GM21619 (cell line): ENCODE measurements at regions not wholly inside any gene's neighbourhood (a gene's known extent, or its start where the extent isn't known, plus 50 kb on each side); places are given as distances from the start of the nearest gene placed in this dataset.
"Not testable (repeated sequence)": the region's sequence is repeated elsewhere in the genome, so short reads cannot be mapped to it uniquely, and the experiment has no call there.

Experiments used
- ATAC-seq: cut with Tn5 transposase; IDR thresholded peaks from one replicate; pipeline ENCODE4 v1.9.1; 2021; ENCODE audit not compliant: unreplicated experiment

DNA sequence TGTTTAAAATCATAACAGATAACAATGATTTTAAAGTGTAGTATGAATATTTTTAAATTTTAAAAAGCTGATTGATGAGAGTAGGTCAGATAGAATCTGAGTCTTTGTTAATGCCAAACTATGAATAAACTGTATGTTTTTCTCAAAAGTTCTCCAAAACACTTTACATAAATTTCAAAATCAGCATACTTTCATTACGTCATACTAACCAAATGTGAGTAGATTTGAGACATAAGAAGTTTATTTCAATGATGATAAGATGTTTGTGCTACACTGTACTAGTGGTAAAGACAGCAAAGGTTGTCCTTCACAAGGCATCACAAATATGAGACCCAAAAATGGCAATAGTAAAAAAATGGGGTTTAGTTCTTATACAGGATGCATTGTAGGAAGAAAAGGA, 1342.9 kb downstream of the SI start:
- ATAC-seq, result no peak

DNA sequence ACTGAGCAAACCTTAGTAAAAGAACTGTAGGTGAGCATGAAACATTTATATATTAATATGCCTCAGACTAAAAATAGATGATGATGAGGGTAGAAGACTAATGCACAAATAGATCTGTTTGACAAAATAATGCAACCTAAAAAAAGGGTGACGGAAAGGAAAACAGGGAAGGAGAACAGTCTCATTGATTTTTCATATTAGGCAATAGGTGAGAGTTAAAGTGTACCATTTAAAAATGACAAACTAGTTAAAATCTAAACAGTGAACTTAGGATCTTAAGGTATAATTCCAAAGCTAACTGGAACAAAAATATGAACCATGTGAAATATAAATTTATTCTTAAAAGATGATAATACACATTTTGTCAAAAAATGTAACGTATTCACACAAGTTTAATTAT, 1347.6 kb downstream of the SI start:
- no peak for ATAC-seq

DNA sequence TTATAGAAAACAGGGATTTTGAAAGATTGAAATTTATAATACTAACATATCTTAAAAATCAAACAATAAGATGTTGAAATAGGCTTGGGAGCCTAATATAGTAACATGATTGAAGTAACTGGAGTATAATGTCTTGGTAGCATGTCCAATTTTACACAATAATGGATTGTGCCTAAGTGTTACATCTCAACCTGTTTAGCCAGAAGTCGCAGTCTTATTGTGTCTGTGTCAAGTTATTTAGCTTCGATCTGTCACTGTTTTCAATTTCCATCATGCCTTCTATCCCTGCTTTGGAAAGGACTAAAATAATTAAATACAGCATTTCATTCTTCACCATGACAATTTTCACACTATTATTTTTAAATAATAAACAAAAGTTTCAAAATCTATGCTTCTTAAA, 1352.2 kb downstream of the SI start:
- ATAC-seq, result no peak

DNA sequence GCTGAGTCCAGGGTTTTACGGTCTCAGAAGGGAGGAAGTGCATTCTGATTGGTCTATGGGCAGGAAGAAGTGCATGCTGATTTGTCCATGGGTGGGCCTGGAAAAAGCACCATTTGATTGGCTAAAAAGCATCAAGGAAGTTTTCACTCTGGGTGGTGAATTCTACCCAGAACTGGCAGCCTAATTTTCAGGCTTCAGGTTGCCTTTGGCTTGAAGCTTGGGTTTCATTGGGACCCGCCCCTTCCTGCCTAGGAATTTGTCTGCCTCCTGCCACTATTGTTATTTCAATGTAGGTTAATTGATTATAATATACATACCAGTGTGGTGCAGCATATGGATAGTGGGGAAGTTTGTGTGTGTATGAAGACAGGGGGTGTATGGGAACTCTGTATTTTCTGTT, 1355.9 kb downstream of the SI start:
- no peak for ATAC-seq

DNA sequence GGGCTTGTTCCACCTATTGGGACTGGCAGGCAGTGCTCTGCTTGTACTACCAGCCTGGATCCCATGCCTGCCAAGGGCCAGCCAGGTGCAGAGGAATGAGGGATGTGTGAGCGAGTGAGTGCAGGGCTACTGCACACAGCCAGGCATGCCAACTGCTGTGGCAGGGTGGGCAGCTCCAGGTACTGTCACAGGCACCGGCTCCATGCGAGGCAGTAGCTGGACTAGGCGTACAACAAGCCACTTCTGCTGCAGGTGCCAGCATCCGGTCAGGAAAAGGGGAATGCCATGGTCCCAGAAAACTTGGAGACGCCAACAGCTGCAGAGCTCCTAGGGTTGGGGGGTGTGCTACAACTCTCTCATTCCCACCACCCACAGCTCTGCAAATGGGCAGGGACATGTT, 1356.7 kb downstream of the SI start:
- no peak for ATAC-seq

DNA sequence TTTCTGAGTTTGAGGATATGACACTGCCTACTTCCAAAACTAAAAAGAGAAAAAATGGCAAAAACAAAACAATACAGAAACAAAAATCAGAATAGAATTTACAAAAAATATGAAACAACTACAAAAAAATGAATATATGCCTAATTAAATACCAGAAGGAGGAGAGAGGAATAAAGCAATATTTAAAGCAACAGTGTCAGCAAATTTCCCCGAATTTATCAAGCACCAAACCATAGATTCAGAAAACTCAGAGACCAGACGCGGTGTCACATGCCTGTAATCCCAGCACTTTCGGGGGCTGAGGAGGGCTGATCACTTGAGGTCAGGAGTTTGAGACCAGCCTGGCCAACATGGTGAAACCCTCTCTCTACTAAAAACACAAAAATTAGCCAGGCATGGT, 1360.9 kb downstream of the SI start:
- no peak for ATAC-seq

DNA sequence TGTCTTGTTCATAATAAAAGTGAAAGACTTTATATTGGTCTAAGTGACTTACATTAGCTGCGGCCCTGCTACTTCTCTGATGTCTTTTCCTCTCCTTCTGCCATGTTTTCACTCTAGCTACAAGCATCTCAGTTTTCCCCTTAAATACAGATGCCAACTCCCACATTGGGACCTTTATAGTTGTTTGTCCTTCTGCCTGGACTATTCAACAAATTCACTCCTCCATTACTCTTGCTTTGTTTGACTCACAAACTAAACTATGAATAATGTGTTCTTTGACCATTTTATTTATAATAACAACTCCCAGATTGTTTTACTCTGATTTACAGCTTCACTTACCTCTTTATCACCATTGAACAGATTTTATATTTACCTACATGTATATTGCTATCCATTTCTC, 1369.9 kb downstream of the SI start:
- no peak for ATAC-seq

DNA sequence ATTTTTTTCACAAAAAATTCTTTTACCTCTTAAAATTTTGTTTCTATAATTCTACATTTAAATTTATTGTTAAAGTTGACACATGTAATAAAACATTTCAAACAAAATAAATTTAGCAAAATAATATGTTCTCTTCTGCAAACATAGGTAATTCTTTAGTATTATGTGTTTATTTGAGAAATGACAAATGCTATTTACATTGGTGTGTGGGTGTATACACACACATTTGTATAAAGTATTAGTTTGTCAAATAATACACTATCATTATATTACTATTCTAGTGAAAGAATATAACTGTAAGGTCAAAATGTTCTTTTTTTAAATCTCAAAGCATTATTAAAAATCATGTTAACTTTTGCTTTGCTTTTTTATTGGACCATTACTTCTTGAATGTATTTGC, 1370.6 kb downstream of the SI start:
- no peak for ATAC-seq

DNA sequence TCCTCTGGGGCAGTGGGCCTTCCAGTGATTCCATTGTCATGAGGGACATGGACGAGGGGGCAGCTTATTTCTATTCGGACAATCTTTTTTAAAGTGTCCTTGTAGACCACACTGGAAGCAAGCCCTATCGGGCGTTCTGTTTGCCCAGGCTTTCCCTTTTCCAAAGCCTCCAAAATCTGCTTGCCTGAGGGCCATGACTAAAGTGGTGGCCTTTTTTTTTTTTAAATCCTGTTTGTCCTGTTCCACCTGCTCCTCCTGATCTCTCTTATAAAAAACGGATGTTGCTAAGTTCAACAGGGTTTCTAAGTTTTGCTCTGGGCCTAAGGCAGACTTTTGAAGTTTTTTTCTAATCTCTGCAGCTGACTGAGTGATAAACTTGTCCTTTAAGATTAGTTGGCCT, 1380.1 kb downstream of the SI start:
- not testable (repeated sequence) for ATAC-seq

DNA sequence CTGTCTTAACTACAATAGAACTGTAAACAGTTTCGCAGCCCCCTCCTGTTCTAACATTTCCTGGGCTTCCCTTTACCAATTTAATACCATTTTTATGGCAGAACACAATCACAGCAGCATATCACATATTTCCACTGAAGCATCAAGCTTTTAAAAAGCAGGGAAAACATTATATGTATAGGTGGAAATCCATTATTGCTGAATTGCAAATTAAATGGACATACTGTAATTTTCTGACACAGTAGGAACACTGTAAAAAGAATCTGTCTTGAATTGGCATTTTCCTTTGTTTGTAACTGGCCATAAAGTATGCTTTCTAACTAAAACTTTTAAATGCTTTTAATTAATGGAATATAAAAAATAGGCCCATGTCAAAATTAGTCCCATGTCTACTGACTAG, 1385.8 kb downstream of the SI start:
- ATAC-seq, result no peak

DNA sequence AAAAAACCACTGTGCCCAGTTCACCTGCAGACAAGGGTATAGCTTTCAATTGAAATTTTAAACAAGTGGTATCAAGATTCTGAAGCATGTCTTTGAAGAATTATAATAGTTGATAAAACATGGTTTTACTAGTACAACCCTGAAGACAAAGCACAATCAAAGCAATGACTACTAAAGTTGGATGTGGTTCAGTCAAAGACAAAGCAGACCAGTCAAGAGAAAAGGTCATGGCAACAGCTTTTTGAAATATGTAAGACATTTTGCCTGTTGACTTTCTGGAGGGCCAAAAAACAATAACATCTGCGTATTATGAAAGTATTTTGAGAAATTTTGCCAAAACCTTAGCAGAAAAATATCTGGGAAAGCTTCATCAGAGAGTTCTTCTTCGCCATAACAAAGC, 1393.6 kb downstream of the SI start:
- ATAC-seq, result no peak

DNA sequence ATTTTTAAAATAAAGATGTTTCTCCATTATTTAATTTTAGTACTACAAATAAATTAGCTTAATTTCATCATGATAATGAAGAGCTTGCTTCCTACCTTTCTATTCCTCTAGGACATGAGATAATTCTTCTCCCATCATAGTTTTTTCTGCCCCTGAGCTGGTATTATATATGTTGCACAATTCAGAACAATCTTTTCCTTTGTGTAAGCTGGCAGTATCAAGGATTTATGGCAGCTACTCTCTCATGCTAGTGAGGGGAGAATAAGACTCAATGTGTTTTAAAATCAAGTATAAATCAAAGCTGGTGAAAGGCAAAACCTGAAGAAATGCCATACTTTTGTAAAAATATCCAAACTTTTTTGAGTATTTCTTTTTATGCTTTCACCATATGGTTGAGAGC, 1405.3 kb downstream of the SI start:
- no peak for ATAC-seq

DNA sequence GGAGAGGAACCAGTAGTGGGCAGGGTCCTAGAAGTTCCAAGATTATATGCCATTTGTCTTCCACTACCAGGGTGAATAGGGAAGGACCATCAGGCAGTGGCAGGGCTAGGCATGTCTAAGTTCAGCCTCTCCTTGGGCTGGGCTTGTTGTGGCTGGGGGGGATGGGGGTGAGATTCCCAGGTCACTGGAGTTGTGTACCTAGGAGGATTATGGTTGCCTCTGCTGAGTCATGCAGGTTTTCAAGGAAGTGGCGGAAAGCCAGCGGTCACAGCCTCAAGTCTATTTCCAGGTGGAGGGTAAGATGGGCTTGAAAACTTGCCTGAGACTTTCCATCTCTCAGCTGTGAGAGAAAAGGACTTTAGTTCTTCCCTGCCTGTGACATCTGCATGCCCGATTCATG, 1407.1 kb downstream of the SI start:
- no peak for ATAC-seq

DNA sequence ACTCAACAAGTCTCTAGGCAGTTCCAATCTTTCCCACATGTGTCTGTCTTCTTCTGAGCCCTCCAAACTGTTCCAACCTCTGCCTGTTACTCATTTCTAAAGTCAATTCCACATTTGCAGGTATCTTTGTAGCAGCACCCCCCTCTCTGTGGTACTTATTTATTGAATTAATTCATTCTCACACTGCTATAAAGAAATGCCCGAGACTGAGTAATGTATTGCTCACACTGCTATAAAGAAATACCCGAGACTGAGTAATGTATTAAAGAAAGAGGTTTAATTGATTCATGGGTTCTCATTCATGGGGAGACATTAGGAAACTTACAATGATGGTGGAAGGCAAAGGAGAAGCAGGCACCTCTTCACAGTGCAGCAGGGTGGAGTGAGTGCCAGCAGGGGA, 1413.8 kb downstream of the SI start:
- ATAC-seq, result no peak

DNA sequence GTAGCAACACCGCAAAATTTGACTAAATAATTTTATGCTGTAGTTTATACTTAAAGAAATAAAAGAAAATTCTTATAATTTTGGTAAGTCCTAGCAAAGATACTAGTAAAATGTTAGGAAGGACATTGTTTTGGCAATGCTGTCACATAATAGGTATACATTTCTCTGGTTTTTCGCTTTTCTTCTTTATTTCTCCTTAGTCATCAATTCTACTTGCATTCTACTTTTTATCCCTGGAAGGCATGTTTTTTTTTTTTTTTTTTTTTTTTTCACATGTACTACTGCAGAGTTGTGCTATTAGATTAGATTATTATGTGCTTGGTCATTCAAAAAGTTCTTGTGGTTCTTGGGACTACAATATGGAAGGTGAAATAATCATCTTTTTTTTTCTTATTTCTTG, 1421.2 kb downstream of the SI start:
- no peak for ATAC-seq

DNA sequence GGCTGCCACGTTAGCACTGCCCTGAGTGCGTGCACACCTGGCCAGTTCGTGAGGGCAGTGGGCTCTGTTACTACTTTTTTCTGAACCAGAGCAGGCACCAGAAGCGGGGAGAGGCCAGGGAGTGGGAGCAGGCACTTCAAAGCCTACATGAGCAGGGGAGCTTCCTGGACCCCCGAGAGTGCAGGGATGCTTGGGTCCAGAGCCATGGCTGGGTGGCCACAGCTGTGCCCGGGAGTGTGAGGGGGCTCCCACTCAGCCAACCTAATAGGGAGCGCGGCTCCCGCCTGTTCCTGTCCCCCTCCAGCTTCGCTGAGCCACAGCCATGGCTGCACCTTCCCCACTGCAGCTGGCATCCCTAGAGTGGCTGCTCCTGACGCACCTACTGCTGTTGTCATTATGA, 1423.3 kb downstream of the SI start:
- no peak for ATAC-seq

DNA sequence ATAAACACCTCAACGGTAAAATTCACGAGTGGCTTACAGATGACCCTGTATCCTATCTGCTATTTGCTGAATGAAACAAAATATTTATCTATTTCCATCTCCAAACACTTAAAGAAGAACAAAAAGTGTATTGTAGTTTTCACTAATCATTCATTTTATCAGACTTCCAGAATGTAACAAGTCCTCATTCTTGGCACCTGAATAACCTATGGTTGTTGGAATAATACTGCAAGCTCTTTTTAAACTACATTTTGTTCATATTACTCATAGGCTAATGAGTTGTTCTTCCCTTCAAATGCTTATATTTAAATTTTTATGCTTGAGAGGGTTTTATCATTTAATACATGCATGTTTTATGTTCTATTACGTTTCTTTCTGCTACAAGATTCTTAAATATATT, 1434.1 kb downstream of the SI start:
- no peak for ATAC-seq

DNA sequence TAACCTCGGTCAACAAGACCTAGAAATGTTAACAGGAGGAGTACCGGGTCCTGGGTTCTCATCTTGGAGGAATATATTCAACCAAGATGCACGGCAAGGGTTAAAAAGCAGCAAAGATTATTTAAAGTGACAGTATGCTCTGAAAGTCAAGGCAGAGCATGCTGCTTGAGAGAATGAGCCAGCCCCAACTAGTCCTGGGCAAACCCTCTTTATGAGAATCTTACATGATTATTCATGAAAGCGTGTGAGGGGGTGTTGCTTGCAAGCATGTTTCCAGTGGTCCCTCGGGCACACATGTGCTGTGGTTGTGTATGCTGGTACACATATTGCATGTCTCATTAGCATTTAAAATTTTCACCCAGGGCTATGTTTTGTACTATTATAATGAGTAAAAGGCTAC, 1445.6 kb downstream of the SI start:
- no peak for ATAC-seq

DNA sequence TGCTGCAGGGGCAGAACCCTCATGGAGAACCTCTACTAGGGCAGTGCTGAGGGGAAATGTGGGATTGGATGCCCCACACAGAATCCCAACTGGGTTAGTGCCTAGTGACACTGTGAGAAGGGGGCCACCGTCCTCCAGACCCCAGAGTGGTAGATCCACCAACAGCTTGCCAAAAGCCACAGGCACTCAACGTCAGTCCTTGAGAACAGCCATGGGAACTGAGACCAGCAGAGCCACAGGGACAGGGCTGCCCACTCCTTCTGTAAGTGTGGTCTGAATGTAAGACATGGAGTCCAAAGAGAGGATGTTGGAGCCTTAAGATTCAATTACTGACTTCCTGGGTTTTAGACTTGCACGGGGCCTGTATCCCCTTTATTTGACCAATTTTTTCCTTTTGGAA, 1451.5 kb downstream of the SI start:
- no peak for ATAC-seq

DNA sequence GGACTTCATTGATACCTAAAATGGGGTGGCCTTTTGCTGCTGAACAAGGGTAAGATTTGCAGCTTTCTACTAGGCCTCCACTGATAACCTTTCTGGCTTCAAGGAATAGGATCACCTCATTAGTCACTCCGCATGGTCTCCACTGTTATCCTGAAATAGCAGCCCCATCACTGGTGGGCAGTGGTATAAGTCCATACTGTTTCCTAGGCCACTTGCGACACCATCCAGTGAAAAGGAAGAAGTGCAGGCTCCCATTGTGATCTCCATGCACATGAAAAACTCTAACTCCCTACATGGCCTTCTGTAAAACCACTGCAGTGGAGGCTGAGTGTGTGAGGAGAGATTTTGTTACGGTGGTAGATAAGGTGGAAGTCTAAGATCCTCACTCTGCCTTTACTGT, 1455.9 kb downstream of the SI start:
- ATAC-seq, result no peak

DNA sequence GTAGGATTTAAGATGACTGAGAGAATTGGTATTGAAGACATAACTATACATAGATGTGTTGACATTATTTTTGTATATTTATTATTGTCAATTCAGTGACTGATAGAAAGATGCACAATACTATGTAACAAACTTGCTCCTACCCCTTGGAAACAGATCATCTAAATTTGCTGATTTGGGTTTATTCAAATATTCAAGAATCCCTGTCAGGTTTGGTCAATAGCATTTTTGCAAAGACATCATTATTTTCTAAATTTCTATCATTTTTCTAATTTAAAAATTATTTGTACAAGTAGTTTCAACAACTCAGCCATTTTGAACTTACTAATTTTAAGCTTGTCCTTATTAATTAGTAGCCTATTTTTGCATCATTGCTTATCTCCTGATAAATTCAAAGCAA, 1463.4 kb downstream of the SI start:
- ATAC-seq, result no peak

DNA sequence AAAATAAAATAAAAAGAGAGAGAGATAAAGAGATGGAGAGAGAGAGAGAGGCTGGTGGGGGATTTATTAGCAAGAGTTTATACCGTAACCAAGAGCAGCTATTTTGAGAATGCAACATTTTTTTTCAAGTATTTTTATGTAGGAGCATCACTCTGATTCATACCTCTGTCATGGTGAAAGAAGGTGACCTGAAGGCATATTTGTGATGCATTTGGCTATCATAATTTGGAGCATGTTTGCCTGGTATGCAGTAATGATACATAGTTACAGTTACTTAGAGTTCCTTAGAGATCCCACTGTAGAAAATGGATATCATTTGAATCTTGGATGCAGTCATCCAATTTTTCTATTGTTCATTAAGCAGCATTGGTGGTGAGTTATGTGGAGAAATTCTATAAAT, 1472.4 kb downstream of the SI start:
- no peak for ATAC-seq

DNA sequence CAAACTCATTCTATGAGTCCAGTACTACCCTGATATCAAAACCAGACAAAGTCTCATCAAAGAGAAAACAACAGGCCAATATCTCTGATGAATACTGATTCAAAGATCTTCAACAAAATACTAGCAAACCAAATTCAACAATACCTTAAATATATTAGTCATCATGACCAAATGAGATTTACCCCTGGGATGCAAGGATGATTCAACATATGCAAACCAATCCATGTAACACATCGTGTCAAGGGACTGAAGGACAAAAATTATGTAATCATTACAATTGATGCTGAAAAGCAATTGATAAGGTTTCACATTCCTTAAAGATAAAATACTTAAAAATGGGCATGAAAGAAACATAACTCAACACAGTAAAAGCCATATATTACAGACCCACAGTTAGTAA, 1476.9 kb downstream of the SI start:
- ATAC-seq, result no peak

DNA sequence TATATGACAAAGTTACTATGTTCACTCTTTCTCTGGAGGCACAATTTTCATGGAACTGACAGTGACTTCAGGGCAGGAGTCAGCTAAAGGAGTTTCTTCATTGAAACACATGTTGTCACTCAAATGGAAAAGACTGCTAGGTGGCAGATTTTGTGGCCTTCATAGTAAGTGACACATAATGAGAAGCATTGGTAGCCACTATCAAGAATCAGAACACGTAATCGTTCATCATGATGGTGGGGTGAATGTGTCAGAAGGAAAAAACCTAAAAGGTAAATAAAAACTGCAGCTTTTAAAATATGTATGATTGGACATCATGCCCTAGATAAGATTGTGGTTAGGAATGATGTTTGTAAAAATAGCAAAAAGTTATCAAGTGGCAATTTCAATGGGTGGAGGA, 1491.0 kb downstream of the SI start:
- ATAC-seq, result no peak
